Neuron (in vitro differentiated cells): ENCODE measurements at regions not wholly inside any gene's neighbourhood (a gene's known extent, or its start where the extent isn't known, plus 50 kb on each side); places are given as distances from the start of the nearest gene placed in this dataset.

Experiments used
- H2AFZ ChIP-seq: one replicate; pipeline ENCODE4 v1.6.1; 2013; ENCODE audit warnings: low read depth, mild to moderate bottlenecking, inconsistent platforms, low read length, moderate library complexity
- H3K27me3 ChIP-seq: one replicate; pipeline ENCODE4 v1.6.1; 2013; ENCODE audit warnings: low read length; ENCODE audit not compliant: insufficient read depth
- H3K36me3 ChIP-seq: one replicate; pipeline ENCODE4 v1.6.1; 2013; ENCODE audit warnings: low read length; ENCODE audit not compliant: insufficient read depth
- H3K4me1 ChIP-seq: one replicate; pipeline ENCODE4 v1.6.1; 2013; ENCODE audit warnings: low read length; ENCODE audit not compliant: insufficient read depth
- H3K4me3 ChIP-seq: 2 replicates; pipeline ENCODE4 v1.5.1; 2013; ENCODE audit warnings: mild to moderate bottlenecking, low read length, moderate library complexity
- H3K9me3 ChIP-seq: one replicate; pipeline ENCODE4 v1.6.1; 2013; ENCODE audit warnings: low read length

DNA sequence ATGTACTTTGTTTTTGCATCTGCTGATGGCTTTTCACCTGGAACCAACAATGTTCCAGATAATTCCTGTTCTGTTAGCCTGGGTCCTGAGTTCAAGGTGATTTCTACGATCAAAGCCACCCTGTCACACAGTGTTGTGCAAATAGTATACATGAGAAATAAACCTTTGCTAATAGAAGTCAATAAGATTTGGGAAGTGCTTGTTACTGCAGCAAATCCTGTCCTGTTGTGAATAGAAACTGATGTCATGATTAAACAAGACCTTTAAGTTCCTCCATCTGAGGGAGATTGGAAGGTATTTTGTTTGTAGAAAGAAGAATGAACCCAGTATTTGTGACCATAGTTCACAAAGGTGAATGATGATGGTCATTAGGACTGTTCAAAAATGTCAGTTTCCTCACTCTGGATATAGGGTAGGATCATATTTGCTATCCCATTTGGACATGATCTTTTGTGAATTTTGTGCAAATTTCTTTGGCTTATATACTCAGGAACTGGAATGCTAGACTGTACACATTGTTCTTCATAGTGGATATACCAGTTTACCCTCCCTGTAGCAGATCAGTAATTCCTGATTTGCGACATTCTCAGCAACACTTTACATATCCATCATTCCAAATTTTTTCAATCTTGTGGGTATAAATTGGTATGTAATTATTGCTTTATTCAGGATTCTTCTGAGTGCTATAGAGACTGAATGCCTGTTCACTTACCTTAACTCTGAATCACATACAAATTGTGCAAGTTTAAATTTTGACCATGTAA lies 428.5 kb downstream of the METTL15 start:
- H3K4me1 ChIP-seq = peaks cover 6% of the 10 kb centered on the region
- no peak overlapping the region for H2AFZ ChIP-seq
- H3K9me3 ChIP-seq = no peaks in the 10 kb centered on the region
- H3K27me3 ChIP-seq = no peaks in the 10 kb centered on the region
- H3K4me3 ChIP-seq = no peak overlapping the region
- H3K36me3 ChIP-seq = no peaks in the 10 kb centered on the region

DNA sequence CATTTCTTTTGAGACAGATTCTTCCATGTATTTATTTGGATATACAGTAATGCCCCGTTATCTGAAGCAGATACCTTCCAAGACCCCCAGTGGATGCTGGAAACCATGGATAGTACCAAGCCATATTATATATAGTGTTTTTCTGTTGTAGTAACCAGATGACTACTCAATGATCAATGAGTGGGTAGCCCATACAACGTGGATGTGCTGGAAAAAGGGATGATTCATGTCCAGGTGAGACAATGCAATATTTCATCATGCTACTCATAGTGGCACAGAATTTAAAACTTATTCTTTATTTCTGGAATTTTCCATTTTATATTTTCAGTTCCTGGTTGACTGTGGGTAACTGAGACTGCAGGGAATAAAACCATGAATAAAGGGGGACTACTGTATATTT lies 427.5 kb downstream of the METTL15 start:
- no peak overlapping the region for H2AFZ ChIP-seq
- H3K36me3 ChIP-seq = no peaks in the 10 kb centered on the region
- no peak overlapping the region for H3K4me3 ChIP-seq
- H3K4me1 ChIP-seq = no peaks in the 10 kb centered on the region
- no peaks in the 10 kb centered on the region for H3K9me3 ChIP-seq
- no peaks in the 10 kb centered on the region for H3K27me3 ChIP-seq

DNA sequence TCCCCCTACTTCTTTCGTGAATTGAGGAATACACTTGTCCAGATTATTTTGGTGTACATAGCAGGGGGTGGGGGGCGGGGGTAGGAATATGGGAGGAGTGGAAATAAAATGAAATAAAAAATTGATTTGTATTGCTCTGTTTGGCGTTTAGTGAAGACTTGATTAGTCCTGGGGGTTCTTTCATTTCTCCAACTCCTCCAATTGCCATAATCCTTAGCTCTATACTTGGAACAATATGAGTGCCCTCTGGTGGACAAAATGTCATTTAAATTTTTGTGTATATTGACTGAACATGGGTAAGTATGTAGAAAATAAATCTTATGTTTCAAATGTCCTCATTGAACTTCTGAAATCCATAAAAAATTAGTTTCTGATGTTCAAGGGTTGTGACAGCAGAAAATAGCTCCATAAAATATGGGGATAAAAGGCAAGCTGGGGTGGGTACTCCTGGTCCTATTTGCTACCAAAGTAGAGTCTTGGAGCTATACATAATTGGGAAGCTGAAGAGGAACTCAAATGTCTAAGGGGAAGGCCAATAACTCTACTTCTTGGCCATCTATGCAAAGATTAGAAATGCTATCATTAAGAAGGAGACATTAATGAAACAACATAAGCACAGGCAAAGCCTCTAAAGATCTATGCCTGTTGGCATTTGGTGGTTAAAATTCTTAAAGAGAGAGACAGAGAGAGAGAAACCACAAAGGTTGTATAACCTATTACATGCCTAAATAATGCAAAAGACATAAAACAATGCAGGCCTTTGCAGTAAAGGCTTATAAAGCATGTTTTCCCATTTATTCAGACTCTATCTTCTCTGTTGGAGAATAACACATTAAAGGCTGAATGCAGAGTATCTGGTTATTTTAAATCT lies 421.6 kb downstream of the METTL15 start:
- Histone ChIP-seq H3K27me3 (no peaks in the 10 kb centered on the region), H3K9me3 (peaks cover 2% of the 10 kb centered on the region), H3K4me3 (no peak overlapping the region), H3K4me1 (no peaks in the 10 kb centered on the region), H3K36me3 (no peaks in the 10 kb centered on the region), H2AFZ (no peak overlapping the region)

DNA sequence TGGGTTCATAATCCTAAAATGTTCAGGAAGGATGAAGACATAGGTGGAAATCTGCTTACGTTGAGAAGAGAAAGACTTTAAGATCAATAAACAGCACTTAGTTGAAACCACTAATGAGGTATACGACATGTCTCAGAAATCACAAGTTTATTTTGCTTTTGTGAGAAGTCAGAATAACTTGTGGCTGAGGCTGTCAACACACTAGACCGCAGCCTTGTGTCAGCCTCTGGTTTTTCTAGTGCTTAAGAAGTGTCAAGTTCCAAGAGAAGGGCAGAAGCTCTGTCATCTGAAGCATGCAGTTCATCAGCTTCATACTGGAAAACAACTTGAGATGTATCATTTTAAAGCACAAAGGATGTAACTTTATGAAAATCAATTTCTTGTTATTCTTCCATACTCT lies 420.9 kb downstream of the METTL15 start:
- H3K4me3 ChIP-seq = no peak overlapping the region
- no peaks in the 10 kb centered on the region for H3K36me3 ChIP-seq
- no peaks in the 10 kb centered on the region for H3K27me3 ChIP-seq
- H2AFZ ChIP-seq = no peak overlapping the region
- H3K4me1 ChIP-seq = no peaks in the 10 kb centered on the region
- peaks cover 2% of the 10 kb centered on the region for H3K9me3 ChIP-seq

DNA sequence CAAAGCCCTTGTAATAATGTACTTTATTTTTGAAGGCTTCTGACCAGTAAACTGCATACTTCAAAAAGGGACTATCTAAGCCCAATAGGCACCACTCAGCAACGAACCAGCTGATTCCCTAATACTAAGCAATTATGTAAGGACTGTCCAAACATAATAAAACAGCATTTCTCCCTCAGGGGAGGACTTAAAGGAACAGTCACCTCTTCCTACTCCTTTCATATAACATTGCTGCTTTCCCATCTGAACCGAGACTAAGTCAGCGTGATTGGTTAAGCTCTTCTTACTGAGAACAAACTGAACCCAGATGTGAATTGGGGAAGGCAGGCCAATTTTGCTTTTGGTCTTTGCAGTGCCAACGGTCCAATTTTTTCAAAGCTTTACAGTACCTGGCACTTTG lies 420.0 kb downstream of the METTL15 start:
- Histone ChIP-seq H3K9me3 (peaks cover 2% of the 10 kb centered on the region), H3K4me3 (no peak overlapping the region), H2AFZ (no peak overlapping the region), H3K27me3 (no peaks in the 10 kb centered on the region), H3K4me1 (no peaks in the 10 kb centered on the region), H3K36me3 (no peaks in the 10 kb centered on the region)

DNA sequence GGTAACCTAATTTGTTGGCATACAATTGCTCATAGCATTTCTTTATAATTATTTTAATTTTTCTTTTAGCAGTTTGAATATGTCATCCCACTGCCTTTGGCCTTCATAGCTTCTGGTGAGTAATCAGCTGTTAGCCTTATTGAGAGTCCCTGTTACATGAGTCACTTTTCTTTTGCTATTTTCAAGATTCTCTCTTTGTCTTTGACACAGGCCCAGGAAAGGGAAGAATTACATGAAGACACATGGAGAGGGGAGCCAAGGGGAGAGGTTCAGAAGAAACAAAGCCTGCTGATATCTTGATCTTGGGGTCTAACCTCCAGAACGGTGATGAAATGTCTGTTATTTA lies 418.2 kb downstream of the METTL15 start:
- Histone ChIP-seq H3K36me3 (no peaks in the 10 kb centered on the region), H3K4me3 (no peak overlapping the region), H3K27me3 (no peaks in the 10 kb centered on the region), H2AFZ (no peak overlapping the region), H3K4me1 (no peaks in the 10 kb centered on the region), H3K9me3 (peaks cover 2% of the 10 kb centered on the region)

DNA sequence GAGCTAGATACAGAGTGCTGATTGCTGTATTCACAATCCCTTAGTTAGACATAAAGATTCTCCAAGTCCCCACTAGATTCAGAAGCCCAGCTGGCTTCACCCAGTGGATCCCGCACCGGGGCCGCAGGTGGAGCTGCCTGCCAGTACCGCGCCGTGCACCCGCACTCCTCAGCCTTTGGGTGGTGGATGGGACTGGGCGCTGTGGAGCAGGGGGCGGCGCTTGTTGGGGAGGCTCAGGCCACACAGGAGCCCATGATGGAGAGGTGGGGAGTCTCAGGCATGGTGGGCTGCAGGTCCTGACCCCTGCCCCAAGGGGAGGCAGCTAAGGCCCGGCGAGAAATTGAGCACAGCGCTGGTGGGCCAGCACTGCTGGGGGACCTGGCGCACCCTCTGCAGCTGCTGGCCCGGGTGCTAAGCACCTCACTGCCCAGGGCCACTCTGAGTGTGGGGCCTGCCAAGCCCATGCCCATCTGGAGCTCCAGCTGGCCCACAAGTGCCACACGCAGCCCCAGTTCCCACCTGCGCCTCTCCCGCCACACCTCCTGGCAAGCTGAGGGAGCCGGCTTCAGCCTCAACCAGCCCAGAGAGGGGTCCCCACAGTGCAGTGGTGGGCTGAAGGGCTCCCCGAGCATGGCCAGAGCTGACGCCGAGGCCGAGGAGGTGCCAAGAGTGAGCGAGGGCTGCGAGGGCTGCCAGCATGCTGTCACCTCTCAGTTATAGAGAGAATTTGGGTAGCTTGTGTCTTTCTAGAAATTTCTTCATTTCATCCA lies 417.6 kb downstream of the METTL15 start:
- Histone ChIP-seq H3K4me1 (no peaks in the 10 kb centered on the region), H2AFZ (no peak overlapping the region), H3K36me3 (no peaks in the 10 kb centered on the region), H3K4me3 (no peak overlapping the region), H3K9me3 (peaks cover 2% of the 10 kb centered on the region), H3K27me3 (no peaks in the 10 kb centered on the region)

DNA sequence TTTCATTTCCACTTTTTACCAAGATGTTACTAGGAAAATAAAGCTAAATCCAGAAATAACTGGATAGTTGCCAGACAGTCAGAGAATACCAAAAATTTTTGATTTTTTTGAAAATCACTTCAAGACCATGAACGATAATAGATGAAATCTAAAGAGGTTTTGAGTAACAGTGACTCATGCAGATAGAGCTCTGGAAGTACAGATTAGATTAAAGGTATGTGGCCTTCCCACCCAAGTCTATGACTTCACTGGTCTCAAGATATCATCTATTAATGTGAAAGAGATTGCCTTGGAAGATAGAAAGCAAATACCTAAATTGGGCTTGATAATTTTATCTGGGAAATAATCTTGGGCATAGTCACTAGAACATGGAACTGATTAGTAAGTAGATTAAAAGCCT lies 415.9 kb downstream of the METTL15 start:
- Histone ChIP-seq H2AFZ (no peak overlapping the region), H3K4me1 (no peaks in the 10 kb centered on the region), H3K36me3 (no peaks in the 10 kb centered on the region), H3K9me3 (peaks cover 2% of the 10 kb centered on the region), H3K4me3 (no peak overlapping the region), H3K27me3 (no peaks in the 10 kb centered on the region)

DNA sequence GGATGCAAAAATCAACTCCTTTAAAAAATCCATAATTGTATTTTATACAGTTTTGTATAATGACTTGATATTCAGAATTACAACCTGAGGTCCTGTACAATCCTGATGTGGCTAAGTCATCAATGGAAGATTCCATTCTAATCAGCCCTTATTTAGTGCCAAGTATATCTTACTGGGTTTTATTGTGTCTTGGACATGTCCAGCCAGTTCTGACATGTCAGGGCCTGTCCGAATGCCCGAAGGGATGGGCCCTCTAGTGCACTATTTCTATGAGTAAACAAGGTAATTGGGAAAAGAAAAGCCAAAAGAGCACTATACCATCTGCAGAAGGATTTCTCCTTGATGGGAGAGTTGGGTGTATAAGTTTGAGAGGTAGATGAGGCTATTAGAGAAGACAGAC lies 412.9 kb downstream of the METTL15 start:
- no peak overlapping the region for H2AFZ ChIP-seq
- H3K36me3 ChIP-seq = no peaks in the 10 kb centered on the region
- no peak overlapping the region for H3K4me3 ChIP-seq
- no peaks in the 10 kb centered on the region for H3K9me3 ChIP-seq
- no peaks in the 10 kb centered on the region for H3K27me3 ChIP-seq
- peaks cover 14% of the 10 kb centered on the region for H3K4me1 ChIP-seq

DNA sequence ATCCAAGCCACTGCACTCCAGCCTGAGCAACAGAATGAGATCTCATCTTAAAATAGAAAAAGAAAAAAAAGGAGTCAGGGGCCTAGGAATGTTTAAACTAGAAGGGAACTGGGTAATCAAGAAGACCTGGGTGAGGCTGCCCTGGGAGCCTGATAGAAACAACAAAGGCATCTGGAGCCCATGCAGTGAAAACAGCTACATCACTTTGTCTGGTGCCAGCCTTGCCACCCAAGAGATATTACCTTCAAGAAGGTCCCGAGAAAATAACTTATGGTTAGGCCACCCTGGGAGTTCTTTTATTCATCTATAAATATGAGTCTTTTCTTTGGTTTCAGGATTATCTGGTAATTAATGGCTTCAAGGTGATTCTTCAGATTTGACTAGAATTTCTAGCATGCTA lies 412.1 kb downstream of the METTL15 start:
- H3K36me3 ChIP-seq = no peaks in the 10 kb centered on the region

DNA sequence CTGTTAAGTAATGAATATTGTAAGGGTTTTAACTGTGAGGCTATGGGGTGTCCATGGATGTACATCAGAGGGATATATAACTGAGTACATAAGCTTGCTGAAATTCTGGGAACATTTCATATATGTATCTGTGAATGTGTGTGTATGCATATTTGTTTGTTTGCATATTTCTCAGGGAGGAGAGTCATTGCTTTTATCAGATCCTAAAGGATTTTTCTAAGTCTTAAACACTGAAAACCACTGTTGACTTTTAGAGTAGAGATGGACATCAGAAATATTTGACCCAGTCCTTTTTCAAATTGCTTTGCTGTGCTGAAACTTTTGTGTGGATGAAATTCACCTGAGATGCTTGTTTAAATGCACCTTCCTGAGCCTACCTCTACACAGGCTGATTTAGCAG lies 410.6 kb downstream of the METTL15 start:
- H3K4me3 ChIP-seq = no peak overlapping the region
- H3K27me3 ChIP-seq = no peaks in the 10 kb centered on the region
- H2AFZ ChIP-seq = no peak overlapping the region

More for the DNA sequence above, 412.1 kb downstream of the METTL15 start:
- peaks cover 14% of the 10 kb centered on the region for H3K4me1 ChIP-seq
- no peak overlapping the region for H2AFZ ChIP-seq
- no peaks in the 10 kb centered on the region for H3K27me3 ChIP-seq
- no peaks in the 10 kb centered on the region for H3K9me3 ChIP-seq
- H3K4me3 ChIP-seq = no peak overlapping the region

DNA sequence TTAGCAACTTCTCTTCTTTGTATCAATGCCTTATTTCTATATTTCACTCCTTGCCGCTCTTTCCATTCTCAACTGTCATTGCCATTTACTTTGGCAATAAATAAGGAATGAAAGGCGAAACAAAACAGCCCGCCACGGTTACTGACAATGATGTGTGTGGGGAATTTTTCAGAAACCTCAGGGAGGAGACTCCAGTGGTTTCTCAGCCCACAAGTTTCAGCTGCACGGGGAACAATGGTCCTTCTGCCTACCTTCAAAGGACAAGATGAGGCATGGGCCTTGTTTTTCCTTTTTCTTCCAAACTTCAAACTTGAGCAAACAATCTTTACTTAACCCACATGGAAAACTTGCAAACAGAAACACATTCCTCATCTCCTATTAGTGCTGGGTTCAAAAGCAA lies 409.4 kb downstream of the METTL15 start:
- no peak overlapping the region for H3K4me3 ChIP-seq
- H2AFZ ChIP-seq = no peak overlapping the region
- H3K27me3 ChIP-seq = no peaks in the 10 kb centered on the region
- H3K9me3 ChIP-seq = no peaks in the 10 kb centered on the region
- H3K4me1 ChIP-seq = peaks cover 14% of the 10 kb centered on the region
- H3K36me3 ChIP-seq = no peaks in the 10 kb centered on the region

More for the DNA sequence above, 410.6 kb downstream of the METTL15 start:
- Histone ChIP-seq H3K36me3 (no peaks in the 10 kb centered on the region), H3K4me1 (peaks cover 14% of the 10 kb centered on the region), H3K9me3 (no peaks in the 10 kb centered on the region)

DNA sequence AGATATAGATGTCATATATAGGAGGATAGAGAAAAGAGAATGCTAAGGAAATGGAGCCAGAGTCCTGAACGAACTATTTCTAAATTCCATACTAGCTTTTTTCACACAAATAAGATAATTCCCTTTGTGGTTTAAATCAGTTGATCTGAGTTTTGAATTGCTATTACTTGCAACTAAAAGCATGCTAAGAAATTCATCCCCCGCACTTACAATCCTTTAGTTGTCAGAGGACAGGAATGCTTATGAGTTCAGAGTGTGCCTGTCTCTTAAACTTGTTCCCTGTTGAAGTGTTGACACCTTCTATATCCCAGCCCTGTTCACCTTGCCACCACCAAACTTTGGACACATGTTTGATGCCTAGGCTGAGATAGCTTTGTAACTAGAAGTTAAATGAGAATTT lies 406.2 kb downstream of the METTL15 start:
- Histone ChIP-seq H3K9me3 (no peaks in the 10 kb centered on the region), H3K27me3 (no peaks in the 10 kb centered on the region), H3K4me3 (no peak overlapping the region), H3K4me1 (peaks cover 14% of the 10 kb centered on the region), H3K36me3 (no peaks in the 10 kb centered on the region), H2AFZ (no peak overlapping the region)
